HG02884 (cell line): ENCODE measurements at regions not wholly inside any gene's neighbourhood (a gene's known extent, or its start where the extent isn't known, plus 50 kb on each side); places are given as distances from the start of the nearest gene placed in this dataset.
"Not testable (repeated sequence)": the region's sequence is repeated elsewhere in the genome, so short reads cannot be mapped to it uniquely, and the experiment has no call there.

Source experiments
- ATAC-seq: cut with Tn5 transposase; IDR thresholded peaks from one replicate; pipeline ENCODE4 v1.9.1; 2021; ENCODE audit warnings: mild to moderate bottlenecking, moderate library complexity; ENCODE audit not compliant: unreplicated experiment

GRCh38 chr7:143704813-143705212, 52.7 kb downstream of the CTAGE6 start:
- not testable (repeated sequence) for ATAC-seq

- ATAC-seq: peak; percentile 98
Measured at GRCh38 chr7:143700759-143701699, 56.5 kb downstream of the CTAGE6 start.
